ENCODE measurements at regions not wholly inside any gene's neighbourhood (a gene's known extent, or its start where the extent isn't known, plus 50 kb on each side); places are given as distances from the start of the nearest gene placed in this dataset.

- TF ChIP-seq, protein P1, sequence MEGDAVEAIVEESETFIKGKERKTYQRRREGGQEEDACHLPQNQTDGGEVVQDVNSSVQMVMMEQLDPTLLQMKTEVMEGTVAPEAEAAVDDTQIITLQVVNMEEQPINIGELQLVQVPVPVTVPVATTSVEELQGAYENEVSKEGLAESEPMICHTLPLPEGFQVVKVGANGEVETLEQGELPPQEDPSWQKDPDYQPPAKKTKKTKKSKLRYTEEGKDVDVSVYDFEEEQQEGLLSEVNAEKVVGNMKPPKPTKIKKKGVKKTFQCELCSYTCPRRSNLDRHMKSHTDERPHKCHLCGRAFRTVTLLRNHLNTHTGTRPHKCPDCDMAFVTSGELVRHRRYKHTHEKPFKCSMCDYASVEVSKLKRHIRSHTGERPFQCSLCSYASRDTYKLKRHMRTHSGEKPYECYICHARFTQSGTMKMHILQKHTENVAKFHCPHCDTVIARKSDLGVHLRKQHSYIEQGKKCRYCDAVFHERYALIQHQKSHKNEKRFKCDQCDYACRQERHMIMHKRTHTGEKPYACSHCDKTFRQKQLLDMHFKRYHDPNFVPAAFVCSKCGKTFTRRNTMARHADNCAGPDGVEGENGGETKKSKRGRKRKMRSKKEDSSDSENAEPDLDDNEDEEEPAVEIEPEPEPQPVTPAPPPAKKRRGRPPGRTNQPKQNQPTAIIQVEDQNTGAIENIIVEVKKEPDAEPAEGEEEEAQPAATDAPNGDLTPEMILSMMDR (IDR thresholded peaks at IDR 0.05): no peak
These were observed 278.3 kb upstream of the SGK1 start for GRCh38 chr6:134596191-134596590.

- TF ChIP-seq, protein P1 (IDR thresholded peaks at IDR 0.05): no peak
These were observed 277.0 kb upstream of the SGK1 start for GRCh38 chr6:134594881-134595280.

GRCh38 chr6:134593887-134594286 is 276.0 kb upstream of the SGK1 start:
- TF ChIP-seq, protein P1 (IDR thresholded peaks at IDR 0.05): no peak

DNA sequence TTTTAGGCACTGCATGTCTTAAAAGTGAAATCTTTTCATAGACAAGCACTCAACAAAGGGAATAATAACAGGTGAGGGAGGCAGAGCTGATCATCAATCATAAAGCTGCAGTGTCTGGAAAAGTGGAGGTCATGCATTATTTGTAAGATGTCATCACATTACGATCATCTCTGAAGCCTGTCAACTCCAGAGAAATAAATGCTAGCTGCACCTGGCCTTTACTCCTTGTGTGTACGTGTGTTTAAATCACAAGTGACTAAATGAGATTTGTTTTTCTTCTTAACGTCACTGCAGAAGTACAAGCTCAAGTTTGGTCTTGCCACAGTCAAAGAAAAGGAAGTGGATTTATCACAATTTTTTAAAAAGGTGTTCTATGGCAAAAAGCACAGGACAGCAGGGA is 275.5 kb upstream of the SGK1 start:
- TF ChIP-seq, protein P1 (IDR thresholded peaks at IDR 0.05): no peak

GRCh38 chr6:134593024-134593423 is 275.1 kb upstream of the SGK1 start:
- TF ChIP-seq, protein P1 (IDR thresholded peaks at IDR 0.05): no peak

DNA sequence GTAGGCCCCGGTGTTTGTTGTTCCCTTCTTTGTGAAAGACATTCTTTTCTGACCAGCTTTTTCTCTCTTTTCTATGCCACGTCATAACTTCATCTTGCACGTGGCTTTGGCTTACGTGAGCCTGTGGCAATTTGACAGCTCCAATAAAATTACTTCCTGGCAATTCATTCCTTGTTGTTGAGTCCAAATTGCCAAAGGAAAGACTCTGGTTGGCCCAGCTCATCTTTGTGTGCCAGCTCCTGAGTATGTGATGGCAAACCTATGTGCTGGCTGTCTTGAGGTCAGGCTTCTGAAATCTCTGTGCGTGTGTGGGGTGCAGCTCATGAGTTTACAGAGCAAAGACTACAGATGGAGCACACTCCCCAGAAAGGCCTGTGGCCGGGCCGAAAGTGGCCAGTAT is 272.5 kb upstream of the SGK1 start:
- TF ChIP-seq, protein P1 (IDR thresholded peaks at IDR 0.05): no peak

- TF ChIP-seq, protein P1 (IDR thresholded peaks at IDR 0.05): no peak
These were observed 272.1 kb upstream of the SGK1 start for GRCh38 chr6:134590004-134590403.

GRCh38 chr6:134589512-134589911 is 271.6 kb upstream of the SGK1 start:
- TF ChIP-seq, protein P1 (IDR thresholded peaks at IDR 0.05): no peak

All from LNCAP (cell line).